ENCODE measurements at regions not wholly inside any gene's neighbourhood (a gene's known extent, or its start where the extent isn't known, plus 50 kb on each side); places are given as distances from the start of the nearest gene placed in this dataset.

- Histone ChIP-seq H3K4me3 (no peak overlapping the region), H3K9me3 (no peaks in the 10 kb centered on the region), H3K27ac (no peak overlapping the region), H3K27me3 (no peaks in the 10 kb centered on the region), H3K36me3 (no peaks in the 10 kb centered on the region), H3K4me1 (no peaks in the 10 kb centered on the region)
- DNase-seq (ENCODE audit: extremely low spot score in 2 of 2), result no peak
- TF ChIP-seq POLR2A (IDR thresholded peaks at IDR 0.05) (no peak), POLR2AphosphoS5 (IDR thresholded peaks at IDR 0.05; ENCODE audit: insufficient read depth in 1 of 2, low read depth in 1 of 2) (no peak), CTCF (IDR thresholded peaks at IDR 0.05) (no peak)
- intact Hi-C loops (cut with DNase I), result loop anchor here (5.0 kb wide), 1 partner anchor 380 kb away; no protein-coding TSS in a partner anchor
Measured at GRCh38 chr18:46282177-46282570, 178.0 kb downstream of the HAUS1 start.

GRCh38 chr18:46282646-46283045, 178.5 kb downstream of the HAUS1 start:
- Histone ChIP-seq H3K4me1 (no peaks in the 10 kb centered on the region), H3K27ac (no peak overlapping the region), H3K27me3 (no peaks in the 10 kb centered on the region), H3K9me3 (no peaks in the 10 kb centered on the region), H3K36me3 (no peaks in the 10 kb centered on the region), H3K4me3 (no peak overlapping the region)
- TF ChIP-seq POLR2A (IDR thresholded peaks at IDR 0.05), result no peak
- no peak for TF ChIP-seq POLR2AphosphoS5 (IDR thresholded peaks at IDR 0.05; ENCODE audit: insufficient read depth in 1 of 2, low read depth in 1 of 2)
- no peak for TF ChIP-seq CTCF (IDR thresholded peaks at IDR 0.05)
- intact Hi-C loops (cut with DNase I), result loop anchor here (5.0 kb wide), 1 partner anchor 380 kb away; no protein-coding TSS in a partner anchor
- no peak for DNase-seq (ENCODE audit: extremely low spot score in 2 of 2)

GRCh38 chr18:46283268-46283667, 179.1 kb downstream of the HAUS1 start:
- H3K27ac ChIP-seq, result no peak overlapping the region
- H3K9me3 ChIP-seq, result no peaks in the 10 kb centered on the region
- no peaks in the 10 kb centered on the region for H3K27me3 ChIP-seq
- no peaks in the 10 kb centered on the region for H3K4me1 ChIP-seq
- TF ChIP-seq POLR2A (IDR thresholded peaks at IDR 0.05), result no peak
- no peak for TF ChIP-seq POLR2AphosphoS5 (IDR thresholded peaks at IDR 0.05; ENCODE audit: insufficient read depth in 1 of 2, low read depth in 1 of 2)
- TF ChIP-seq CTCF (IDR thresholded peaks at IDR 0.05), result no peak
- DNase-seq (ENCODE audit: extremely low spot score in 2 of 2), result no peak
- no peaks in the 10 kb centered on the region for H3K36me3 ChIP-seq
- no peak overlapping the region for H3K4me3 ChIP-seq
- intact Hi-C loops (cut with DNase I), result loop anchor here (5.0 kb wide), 1 partner anchor 379 kb away; no protein-coding TSS in a partner anchor

GRCh38 chr18:46283895-46284295, 179.7 kb downstream of the HAUS1 start:
- no peak for DNase-seq (ENCODE audit: extremely low spot score in 2 of 2)
- intact Hi-C loops (cut with DNase I), result loop anchor here (5.0 kb wide), 1 partner anchor 378 kb away; no protein-coding TSS in a partner anchor

More at GRCh38 chr18:46283895-46284295, 179.7 kb downstream of the HAUS1 start:
- Histone ChIP-seq H3K36me3 (no peaks in the 10 kb centered on the region), H3K4me3 (no peak overlapping the region), H3K27ac (no peak overlapping the region), H3K4me1 (no peaks in the 10 kb centered on the region), H3K27me3 (no peaks in the 10 kb centered on the region), H3K9me3 (no peaks in the 10 kb centered on the region)
- TF ChIP-seq POLR2AphosphoS5 (IDR thresholded peaks at IDR 0.05; ENCODE audit: insufficient read depth in 1 of 2, low read depth in 1 of 2) (no peak), POLR2A (IDR thresholded peaks at IDR 0.05) (no peak), CTCF (IDR thresholded peaks at IDR 0.05) (no peak)

Measured in vagina (tissue), 2 donors.